Mesendoderm (in vitro differentiated cells): ENCODE measurements at regions not wholly inside any gene's neighbourhood (a gene's known extent, or its start where the extent isn't known, plus 50 kb on each side); places are given as distances from the start of the nearest gene placed in this dataset.

Experiments
- DNase-seq: peaks from one replicate; pipeline ENCODE4 v3.0.0; 2013
- H2AK5ac ChIP-seq: 2 replicates; pipeline ENCODE4 v1.6.1; 2013; ENCODE audit warnings: low read length, inconsistent platforms
- H2BK120ac ChIP-seq: 2 replicates; pipeline ENCODE4 v1.6.1; 2013; ENCODE audit warnings: low read depth, mild to moderate bottlenecking, low read length, moderate library complexity, mixed read lengths
- H2BK15ac ChIP-seq: replicated peaks from 2 replicates; pipeline ENCODE4 v1.6.1; 2013; ENCODE audit warnings: low read depth, mild to moderate bottlenecking, moderate library complexity
- H2BK5ac ChIP-seq: 2 replicates; pipeline ENCODE4 v1.6.1; 2013; ENCODE audit warnings: low read length, inconsistent platforms
- H3K18ac ChIP-seq: 2 replicates; pipeline ENCODE4 v1.6.1; 2013; ENCODE audit warnings: mild to moderate bottlenecking, low read length, mixed read lengths
- H3K23ac ChIP-seq: one replicate; pipeline ENCODE4 v1.6.1; 2013; ENCODE audit warnings: low read length
- H3K27ac ChIP-seq: 2 replicates; pipeline ENCODE4 v1.5.1; 2013; ENCODE audit warnings: low read depth, mild to moderate bottlenecking, inconsistent platforms, low read length, moderate library complexity
- H3K27me3 ChIP-seq: 2 replicates; pipeline ENCODE4 v1.6.1; 2013; ENCODE audit warnings: low read length, control low read depth, mild to moderate bottlenecking, inconsistent platforms; ENCODE audit not compliant: insufficient read depth, poor library complexity
- H3K36me3 ChIP-seq: 2 replicates; pipeline ENCODE4 v1.6.1; 2013; ENCODE audit warnings: low read length, inconsistent platforms; ENCODE audit not compliant: control insufficient read depth, insufficient read depth
- H3K4ac ChIP-seq: one replicate; pipeline ENCODE4 v1.6.1; 2013; ENCODE audit warnings: low read depth, mild to moderate bottlenecking, low read length, moderate library complexity
- H3K4me1 ChIP-seq: 2 replicates; pipeline ENCODE4 v1.6.1; 2013; ENCODE audit warnings: low read depth, low read length, inconsistent platforms; ENCODE audit not compliant: control insufficient read depth
- H3K4me2 ChIP-seq: 2 replicates; pipeline ENCODE4 v1.6.1; 2013; ENCODE audit warnings: low read length
- H3K4me3 ChIP-seq: 2 replicates; pipeline ENCODE4 v1.5.1; 2013; ENCODE audit warnings: mild to moderate bottlenecking, low read length
- H3K56ac ChIP-seq: one replicate; pipeline ENCODE4 v1.6.1; 2013; ENCODE audit warnings: low read length
- H3K79me1 ChIP-seq: 2 replicates; pipeline ENCODE4 v1.6.1; 2013; ENCODE audit warnings: low read length, inconsistent platforms
- H3K79me2 ChIP-seq: 2 replicates; pipeline ENCODE4 v1.6.1; 2013; ENCODE audit warnings: mild to moderate bottlenecking, low read length; ENCODE audit not compliant: control insufficient read depth, insufficient read depth
- H3K9ac ChIP-seq: 2 replicates; pipeline ENCODE4 v1.6.1; 2013; ENCODE audit warnings: low read length, inconsistent platforms
- H4K5ac ChIP-seq: one replicate; pipeline ENCODE4 v1.6.1; 2013; ENCODE audit warnings: low read length
- H4K8ac ChIP-seq: one replicate; pipeline ENCODE4 v1.6.1; 2013; ENCODE audit warnings: low read depth, mild to moderate bottlenecking, control low read depth, low read length, moderate library complexity
- WGBS: extraction: QIAGEN DNeasy Blood & Tissue Kit; methylation state at CpG from one replicate; pipeline ENCODE4 v1.1.7; 2013; ENCODE audit warnings: low lambda C conversion rate, missing lambda C conversion rate; ENCODE audit not compliant: insufficient coverage; ENCODE audit errors: extremely low coverage; 5-methylcytosine and 5-hydroxymethylcytosine counted together

DNA sequence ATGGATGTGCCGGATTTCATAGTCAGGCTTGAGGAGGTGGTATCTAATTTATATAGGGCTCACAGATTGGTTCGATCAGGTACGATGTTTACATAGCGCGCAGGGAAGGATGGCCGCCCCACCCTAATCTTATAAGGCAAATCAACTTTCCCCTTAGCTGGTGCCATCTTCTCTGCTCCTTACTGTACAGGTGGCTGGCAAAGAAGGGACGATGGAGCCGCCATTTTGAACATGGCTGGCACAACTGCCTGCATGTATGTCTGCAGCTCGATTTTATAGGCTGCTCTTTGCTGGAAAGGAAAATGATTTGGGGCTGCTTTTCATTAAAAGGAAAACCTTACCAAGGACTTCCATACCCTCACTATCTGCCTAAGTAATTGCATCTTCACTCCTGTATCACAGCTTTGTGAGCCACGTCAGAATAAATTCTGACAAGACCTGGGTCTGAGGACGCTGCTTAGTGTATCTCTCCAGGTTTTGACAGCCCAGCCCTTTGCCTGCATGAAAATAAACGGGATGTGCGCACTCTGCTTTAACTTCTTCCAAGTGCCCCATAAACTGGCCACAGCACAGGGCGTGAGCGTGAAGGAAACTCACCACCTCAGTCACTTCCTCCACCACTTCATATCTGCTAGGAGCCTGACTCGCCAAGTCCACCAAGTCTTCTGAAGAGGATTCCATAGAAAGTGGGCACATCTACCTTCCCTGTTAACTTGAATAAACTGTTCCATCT, 109.4 kb upstream of the ARMC2 start:
- Histone ChIP-seq H2BK15ac (no peak overlapping the region), H4K5ac (no peak overlapping the region), H3K4me3 (no peak overlapping the region), H3K27me3 (no peaks in the 10 kb centered on the region), H2BK120ac (no peak overlapping the region), H3K79me1 (no peaks in the 10 kb centered on the region), H3K56ac (no peak overlapping the region), H4K8ac (no peak overlapping the region), H2BK5ac (no peak overlapping the region), H3K36me3 (no peaks in the 10 kb centered on the region), H3K27ac (no peak overlapping the region), H2AK5ac (no peak overlapping the region), H3K18ac (no peak overlapping the region), H3K79me2 (no peaks in the 10 kb centered on the region), H3K4ac (no peak overlapping the region), H3K23ac (no peak overlapping the region), H3K4me1 (no peaks in the 10 kb centered on the region), H3K9ac (no peak overlapping the region), H3K4me2 (no peak overlapping the region)
- no CpG with 5 or more reads among the region's 16 CpGs for WGBS
- DNase-seq = no peak

DNA sequence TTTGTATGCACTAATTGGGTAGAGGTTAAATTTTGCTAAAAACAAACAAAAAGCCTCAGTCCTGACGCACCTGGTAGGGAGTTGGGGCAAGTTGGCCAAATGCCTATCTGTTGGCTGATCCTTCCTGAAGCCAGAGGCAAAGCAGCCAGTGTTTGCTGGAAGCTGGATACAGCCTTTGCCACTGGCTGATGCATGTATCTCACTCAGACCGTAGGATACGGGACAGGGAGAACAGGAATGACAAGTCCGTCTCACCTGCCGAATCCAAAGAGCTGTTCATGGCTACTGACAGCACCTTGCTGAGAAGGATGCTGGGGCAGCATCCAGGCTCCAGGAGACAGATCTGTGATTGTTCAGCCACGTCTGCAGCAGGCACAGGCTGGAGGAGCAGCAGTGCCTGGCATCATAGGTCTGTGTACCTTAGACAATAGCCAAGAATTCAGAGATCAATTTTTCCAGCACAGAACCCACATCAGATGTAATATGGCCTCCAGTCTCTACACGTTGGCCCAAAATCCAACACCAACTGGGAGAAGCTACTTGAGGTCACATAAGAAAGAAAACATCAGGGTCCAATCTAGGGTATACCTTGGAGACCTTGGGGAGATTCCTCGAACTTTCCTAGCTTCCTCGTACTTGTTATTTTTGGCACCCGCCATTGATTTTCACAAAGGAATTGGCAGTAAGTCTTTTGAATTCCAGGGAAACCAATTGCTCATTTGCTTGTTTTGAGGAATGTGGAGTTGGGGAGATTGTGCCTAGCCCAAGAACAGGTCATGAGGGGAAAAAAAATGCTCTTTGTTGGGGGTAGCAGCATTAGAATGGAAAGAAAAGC, 108.5 kb upstream of the ARMC2 start:
- no CpG with 5 or more reads among the region's 10 CpGs for WGBS
- no peaks in the 10 kb centered on the region for H3K79me1 ChIP-seq
- no peak for DNase-seq

DNA sequence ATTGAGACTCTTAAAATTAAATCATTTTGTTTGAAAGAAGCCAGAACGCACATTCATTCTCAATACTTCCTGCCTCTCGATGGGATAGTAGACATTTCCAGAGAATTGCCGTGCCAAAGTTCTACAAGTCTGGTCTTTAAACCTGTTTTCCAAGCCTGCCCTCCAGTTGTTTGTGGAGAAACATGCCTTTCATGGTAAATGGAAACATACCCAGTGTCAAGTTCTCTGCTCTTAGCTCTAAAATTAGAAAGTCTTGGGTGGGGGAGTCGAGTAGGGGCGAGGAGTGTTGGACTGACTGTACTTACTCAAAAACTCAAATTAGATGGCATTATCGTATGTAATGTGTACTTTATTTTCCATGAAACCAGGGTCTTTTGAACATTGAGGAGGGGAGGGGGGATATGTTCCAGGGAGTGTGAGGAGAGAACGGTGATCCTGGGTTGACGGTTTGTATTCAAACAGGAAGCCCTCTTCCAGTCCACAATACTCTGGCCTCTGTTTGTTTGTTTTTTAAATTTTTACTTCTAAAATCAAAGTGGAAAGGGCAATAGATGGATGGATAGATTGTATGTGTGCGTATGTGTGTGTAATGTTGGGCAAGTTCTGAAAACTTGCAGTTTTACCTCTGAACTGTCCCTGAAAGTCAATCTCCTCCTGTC, 106.8 kb upstream of the ARMC2 start:
- no peak overlapping the region for H3K4ac ChIP-seq
- H3K56ac ChIP-seq = no peak overlapping the region
- no peak overlapping the region for H3K27ac ChIP-seq
- H4K8ac ChIP-seq = no peak overlapping the region
- H3K79me1 ChIP-seq = no peaks in the 10 kb centered on the region
- H3K4me2 ChIP-seq = no peak overlapping the region
- H3K4me3 ChIP-seq = no peak overlapping the region
- H3K36me3 ChIP-seq = no peaks in the 10 kb centered on the region
- H2BK120ac ChIP-seq = no peak overlapping the region
- H2BK15ac ChIP-seq = no peak overlapping the region
- H3K4me1 ChIP-seq = no peaks in the 10 kb centered on the region
- H3K27me3 ChIP-seq = no peaks in the 10 kb centered on the region
- H3K79me2 ChIP-seq = no peaks in the 10 kb centered on the region
- no peak for DNase-seq
- H2BK5ac ChIP-seq = no peak overlapping the region
- no peak overlapping the region for H3K18ac ChIP-seq
- H4K5ac ChIP-seq = no peak overlapping the region
- 100% methylated on average over 1 of the region's 9 CpGs for WGBS
- no peak overlapping the region for H3K23ac ChIP-seq
- no peak overlapping the region for H3K9ac ChIP-seq
- H2AK5ac ChIP-seq = no peak overlapping the region

More for the DNA sequence above, 108.5 kb upstream of the ARMC2 start:
- Histone ChIP-seq H4K5ac (no peak overlapping the region), H2BK15ac (no peak overlapping the region), H3K36me3 (no peaks in the 10 kb centered on the region), H3K56ac (no peak overlapping the region), H2BK5ac (no peak overlapping the region), H3K4me3 (no peak overlapping the region), H3K23ac (no peak overlapping the region), H2BK120ac (no peak overlapping the region), H3K4ac (no peak overlapping the region), H3K18ac (no peak overlapping the region), H3K4me1 (no peaks in the 10 kb centered on the region), H3K27ac (no peak overlapping the region), H3K4me2 (no peak overlapping the region), H3K79me2 (no peaks in the 10 kb centered on the region), H3K27me3 (no peaks in the 10 kb centered on the region), H3K9ac (no peak overlapping the region), H4K8ac (no peak overlapping the region), H2AK5ac (no peak overlapping the region)

- no peak overlapping the region for H3K23ac ChIP-seq
- H2BK5ac ChIP-seq = no peak overlapping the region
- H3K27ac ChIP-seq = no peak overlapping the region
- no CpG with 5 or more reads among the region's 2 CpGs for WGBS
- H3K4ac ChIP-seq = no peak overlapping the region
- H3K9ac ChIP-seq = no peak overlapping the region
- DNase-seq = no peak
- H3K4me1 ChIP-seq = no peaks in the 10 kb centered on the region
- H3K79me2 ChIP-seq = no peaks in the 10 kb centered on the region
- no peak overlapping the region for H4K8ac ChIP-seq
- no peak overlapping the region for H2BK120ac ChIP-seq
- no peak overlapping the region for H3K4me2 ChIP-seq
- H3K79me1 ChIP-seq = no peaks in the 10 kb centered on the region
- H3K27me3 ChIP-seq = no peaks in the 10 kb centered on the region
- H2BK15ac ChIP-seq = no peak overlapping the region
- H4K5ac ChIP-seq = no peak overlapping the region
- H3K4me3 ChIP-seq = no peak overlapping the region
- H3K56ac ChIP-seq = no peak overlapping the region
- H2AK5ac ChIP-seq = no peak overlapping the region
- H3K18ac ChIP-seq = no peak overlapping the region
- H3K36me3 ChIP-seq = no peaks in the 10 kb centered on the region
Measured at GRCh38 chr6:108742041-108742440, 106.2 kb upstream of the ARMC2 start.

- Histone ChIP-seq H2AK5ac (no peak overlapping the region), H3K56ac (no peak overlapping the region), H2BK5ac (no peak overlapping the region), H3K27ac (no peak overlapping the region), H4K5ac (no peak overlapping the region), H3K9ac (no peak overlapping the region), H3K18ac (no peak overlapping the region), H4K8ac (no peak overlapping the region), H3K4ac (no peak overlapping the region), H2BK120ac (no peak overlapping the region), H2BK15ac (no peak overlapping the region), H3K27me3 (no peaks in the 10 kb centered on the region), H3K23ac (no peak overlapping the region), H3K79me1 (no peaks in the 10 kb centered on the region), H3K4me3 (no peak overlapping the region), H3K79me2 (no peaks in the 10 kb centered on the region), H3K4me2 (no peak overlapping the region), H3K4me1 (no peaks in the 10 kb centered on the region), H3K36me3 (no peaks in the 10 kb centered on the region)
- no CpG with 5 or more reads among the region's 8 CpGs for WGBS
- no peak for DNase-seq
Measured at GRCh38 chr6:108744244-108744972, 103.8 kb upstream of the ARMC2 start.
